ENCODE measurements at regions not wholly inside any gene's neighbourhood (a gene's known extent, or its start where the extent isn't known, plus 50 kb on each side); places are given as distances from the start of the nearest gene placed in this dataset.

DNA sequence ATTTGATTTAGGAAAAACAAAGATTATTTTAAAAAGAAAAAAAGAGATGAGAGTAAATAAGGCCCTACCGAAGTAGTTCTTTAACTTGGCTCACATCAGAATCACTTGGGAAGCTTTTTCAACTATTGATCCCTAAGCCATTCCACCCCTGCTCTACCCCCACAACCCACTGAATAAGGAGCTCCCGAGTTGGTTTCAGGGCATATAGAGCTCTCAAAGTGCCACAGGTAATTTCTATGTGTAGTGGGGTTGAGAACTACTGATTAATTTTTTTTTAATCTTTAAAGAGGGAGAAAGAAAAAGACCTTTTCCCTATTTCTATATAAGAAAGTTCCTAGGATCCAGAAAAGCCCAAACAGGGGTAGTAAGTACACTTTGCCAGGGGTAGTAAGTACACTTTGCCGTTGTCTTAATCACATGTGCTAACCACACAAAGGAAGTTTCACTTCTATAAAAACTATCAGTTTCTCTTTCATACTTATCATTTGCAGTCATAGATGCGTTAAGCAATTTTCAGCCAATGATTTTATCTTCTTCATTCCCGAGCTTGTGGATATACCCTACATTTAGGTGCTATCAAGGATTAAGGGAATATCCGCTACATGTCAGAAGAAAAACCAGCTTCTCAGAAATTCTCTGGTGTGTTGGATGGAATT is 108.4 kb upstream of the ZC3H12C start:
- TF ChIP-seq EZH2 (IDR thresholded peaks at IDR 0.05; ENCODE audit: borderline replicate concordance, low read length) = no peak
- TF ChIP-seq, protein P1, sequence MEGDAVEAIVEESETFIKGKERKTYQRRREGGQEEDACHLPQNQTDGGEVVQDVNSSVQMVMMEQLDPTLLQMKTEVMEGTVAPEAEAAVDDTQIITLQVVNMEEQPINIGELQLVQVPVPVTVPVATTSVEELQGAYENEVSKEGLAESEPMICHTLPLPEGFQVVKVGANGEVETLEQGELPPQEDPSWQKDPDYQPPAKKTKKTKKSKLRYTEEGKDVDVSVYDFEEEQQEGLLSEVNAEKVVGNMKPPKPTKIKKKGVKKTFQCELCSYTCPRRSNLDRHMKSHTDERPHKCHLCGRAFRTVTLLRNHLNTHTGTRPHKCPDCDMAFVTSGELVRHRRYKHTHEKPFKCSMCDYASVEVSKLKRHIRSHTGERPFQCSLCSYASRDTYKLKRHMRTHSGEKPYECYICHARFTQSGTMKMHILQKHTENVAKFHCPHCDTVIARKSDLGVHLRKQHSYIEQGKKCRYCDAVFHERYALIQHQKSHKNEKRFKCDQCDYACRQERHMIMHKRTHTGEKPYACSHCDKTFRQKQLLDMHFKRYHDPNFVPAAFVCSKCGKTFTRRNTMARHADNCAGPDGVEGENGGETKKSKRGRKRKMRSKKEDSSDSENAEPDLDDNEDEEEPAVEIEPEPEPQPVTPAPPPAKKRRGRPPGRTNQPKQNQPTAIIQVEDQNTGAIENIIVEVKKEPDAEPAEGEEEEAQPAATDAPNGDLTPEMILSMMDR (conservative IDR thresholded peaks at IDR 0.05 in 1 of 2, IDR thresholded peaks at IDR 0.05 in 1 of 2; ENCODE audit: extremely low read depth in 1 of 2, insufficient read depth in 1 of 2, low read depth in 1 of 2, low read length in 2 of 2) = no peak
